ENCODE measurements at regions not wholly inside any gene's neighbourhood (a gene's known extent, or its start where the extent isn't known, plus 50 kb on each side); places are given as distances from the start of the nearest gene placed in this dataset.
A peak's percentile ranks its signal among the peaks of the same experiment; 100 is the strongest.

GRCh38 chr2:3007135-3007534 is 370.5 kb downstream of the EIPR1 start:
- DNase-seq (ENCODE audit: low spot score in 2 of 2): no peak
- FAIRE-seq: no peak

GRCh38 chr2:3005859-3006501 is 371.6 kb downstream of the EIPR1 start:
- FAIRE-seq: no peak
- DNase-seq (ENCODE audit: low spot score in 2 of 2): no peak

- no peak for DNase-seq (ENCODE audit: low spot score in 2 of 2)
- no peak for FAIRE-seq
These were observed 375.7 kb downstream of the EIPR1 start for GRCh38 chr2:3001615-3002560.

GRCh38 chr2:3000968-3001367 is 376.6 kb downstream of the EIPR1 start:
- DNase-seq (ENCODE audit: low spot score in 2 of 2) (no peak), FAIRE-seq (no peak)

GRCh38 chr2:3000125-3000524 is 377.5 kb downstream of the EIPR1 start:
- no peak for DNase-seq (ENCODE audit: low spot score in 2 of 2)

GRCh38 chr2:2998971-2999370 is 378.6 kb downstream of the EIPR1 start:
- no peak for DNase-seq (ENCODE audit: low spot score in 2 of 2)
- FAIRE-seq: no peak

More at GRCh38 chr2:3000125-3000524, 377.5 kb downstream of the EIPR1 start:
- no peak for FAIRE-seq

GRCh38 chr2:2993172-2993692 is 384.4 kb downstream of the EIPR1 start:
- FAIRE-seq: no peak
- no peak for DNase-seq (ENCODE audit: low spot score in 2 of 2)

GRCh38 chr2:2992634-2993033 is 385.0 kb downstream of the EIPR1 start:
- FAIRE-seq: no peak
- DNase-seq (ENCODE audit: low spot score in 2 of 2): no peak

- FAIRE-seq: no peak
- DNase-seq (ENCODE audit: low spot score in 2 of 2): no peak
These were observed 392.6 kb downstream of the EIPR1 start for GRCh38 chr2:2985020-2985419.

GRCh38 chr2:2981000-2981399 is 396.6 kb downstream of the EIPR1 start:
- no peak for DNase-seq (ENCODE audit: low spot score in 2 of 2)
- no peak for FAIRE-seq

GRCh38 chr2:2974982-2975381 is 402.6 kb downstream of the EIPR1 start:
- no peak for DNase-seq (ENCODE audit: low spot score in 2 of 2)
- FAIRE-seq: no peak

GRCh38 chr2:2960441-2961133 is 417.0 kb downstream of the EIPR1 start:
- FAIRE-seq: no peak
- DNase-seq (ENCODE audit: low spot score in 2 of 2): no peak

GRCh38 chr2:2950403-2950952 is 427.1 kb downstream of the EIPR1 start:
- FAIRE-seq: no peak
- DNase-seq (ENCODE audit: low spot score in 2 of 2): no peak

GRCh38 chr2:2947406-2947805 is 430.2 kb downstream of the EIPR1 start:
- FAIRE-seq (no peak), DNase-seq (ENCODE audit: low spot score in 2 of 2) (no peak)

GRCh38 chr2:2942906-2943305 is 434.7 kb downstream of the EIPR1 start:
- FAIRE-seq: no peak
- no peak for DNase-seq (ENCODE audit: low spot score in 2 of 2)

GRCh38 chr2:2942225-2942624 is 435.4 kb downstream of the EIPR1 start:
- FAIRE-seq (no peak), DNase-seq (ENCODE audit: low spot score in 2 of 2) (no peak)

GRCh38 chr2:2941205-2941604 is 436.4 kb downstream of the EIPR1 start:
- FAIRE-seq (no peak), DNase-seq (ENCODE audit: low spot score in 2 of 2) (no peak)

- DNase-seq (ENCODE audit: low spot score in 2 of 2) (no peak), FAIRE-seq (no peak)
These were observed 436.9 kb downstream of the EIPR1 start for GRCh38 chr2:2940702-2941101.

GRCh38 chr2:2940061-2940460 is 437.6 kb downstream of the EIPR1 start:
- no peak for DNase-seq (ENCODE audit: low spot score in 2 of 2)
- no peak for FAIRE-seq

- peak in 1 of 2 donors; percentile 44 for DNase-seq (ENCODE audit: low spot score in 2 of 2)
- no peak for FAIRE-seq
These were observed 438.4 kb downstream of the EIPR1 start for GRCh38 chr2:2939078-2939795.
